Mesendoderm (in vitro differentiated cells): ENCODE measurements at regions not wholly inside any gene's neighbourhood (a gene's known extent, or its start where the extent isn't known, plus 50 kb on each side); places are given as distances from the start of the nearest gene placed in this dataset.
A peak's percentile ranks its signal among the peaks of the same experiment; 100 is the strongest.

Source experiments
- DNase-seq: peaks from one replicate; pipeline ENCODE4 v3.0.0; 2013
- H2AK5ac ChIP-seq: 2 replicates; pipeline ENCODE4 v1.6.1; 2013; ENCODE audit warnings: low read length, inconsistent platforms
- H2BK120ac ChIP-seq: 2 replicates; pipeline ENCODE4 v1.6.1; 2013; ENCODE audit warnings: low read depth, mild to moderate bottlenecking, low read length, moderate library complexity, mixed read lengths
- H2BK15ac ChIP-seq: replicated peaks from 2 replicates; pipeline ENCODE4 v1.6.1; 2013; ENCODE audit warnings: low read depth, mild to moderate bottlenecking, moderate library complexity
- H2BK5ac ChIP-seq: 2 replicates; pipeline ENCODE4 v1.6.1; 2013; ENCODE audit warnings: low read length, inconsistent platforms
- H3K18ac ChIP-seq: 2 replicates; pipeline ENCODE4 v1.6.1; 2013; ENCODE audit warnings: mild to moderate bottlenecking, low read length, mixed read lengths
- H3K23ac ChIP-seq: one replicate; pipeline ENCODE4 v1.6.1; 2013; ENCODE audit warnings: low read length
- H3K27ac ChIP-seq: 2 replicates; pipeline ENCODE4 v1.5.1; 2013; ENCODE audit warnings: low read depth, mild to moderate bottlenecking, inconsistent platforms, low read length, moderate library complexity
- H3K27me3 ChIP-seq: 2 replicates; pipeline ENCODE4 v1.6.1; 2013; ENCODE audit warnings: low read length, control low read depth, mild to moderate bottlenecking, inconsistent platforms; ENCODE audit not compliant: insufficient read depth, poor library complexity
- H3K36me3 ChIP-seq: 2 replicates; pipeline ENCODE4 v1.6.1; 2013; ENCODE audit warnings: low read length, inconsistent platforms; ENCODE audit not compliant: control insufficient read depth, insufficient read depth
- H3K4ac ChIP-seq: one replicate; pipeline ENCODE4 v1.6.1; 2013; ENCODE audit warnings: low read depth, mild to moderate bottlenecking, low read length, moderate library complexity
- H3K4me1 ChIP-seq: 2 replicates; pipeline ENCODE4 v1.6.1; 2013; ENCODE audit warnings: low read depth, low read length, inconsistent platforms; ENCODE audit not compliant: control insufficient read depth
- H3K4me2 ChIP-seq: 2 replicates; pipeline ENCODE4 v1.6.1; 2013; ENCODE audit warnings: low read length
- H3K4me3 ChIP-seq: 2 replicates; pipeline ENCODE4 v1.5.1; 2013; ENCODE audit warnings: mild to moderate bottlenecking, low read length
- H3K56ac ChIP-seq: one replicate; pipeline ENCODE4 v1.6.1; 2013; ENCODE audit warnings: low read length
- H3K79me1 ChIP-seq: 2 replicates; pipeline ENCODE4 v1.6.1; 2013; ENCODE audit warnings: low read length, inconsistent platforms
- H3K79me2 ChIP-seq: 2 replicates; pipeline ENCODE4 v1.6.1; 2013; ENCODE audit warnings: mild to moderate bottlenecking, low read length; ENCODE audit not compliant: control insufficient read depth, insufficient read depth
- H3K9ac ChIP-seq: 2 replicates; pipeline ENCODE4 v1.6.1; 2013; ENCODE audit warnings: low read length, inconsistent platforms
- H4K5ac ChIP-seq: one replicate; pipeline ENCODE4 v1.6.1; 2013; ENCODE audit warnings: low read length
- H4K8ac ChIP-seq: one replicate; pipeline ENCODE4 v1.6.1; 2013; ENCODE audit warnings: low read depth, mild to moderate bottlenecking, control low read depth, low read length, moderate library complexity
- WGBS: extraction: QIAGEN DNeasy Blood & Tissue Kit; methylation state at CpG from one replicate; pipeline ENCODE4 v1.1.7; 2013; ENCODE audit warnings: low lambda C conversion rate, missing lambda C conversion rate; ENCODE audit not compliant: insufficient coverage; ENCODE audit errors: extremely low coverage; 5-methylcytosine and 5-hydroxymethylcytosine counted together

GRCh38 chr18:28560331-28560730 lies 383.4 kb upstream of the CDH2 start:
- H3K4me2 ChIP-seq, result no peak overlapping the region

DNA sequence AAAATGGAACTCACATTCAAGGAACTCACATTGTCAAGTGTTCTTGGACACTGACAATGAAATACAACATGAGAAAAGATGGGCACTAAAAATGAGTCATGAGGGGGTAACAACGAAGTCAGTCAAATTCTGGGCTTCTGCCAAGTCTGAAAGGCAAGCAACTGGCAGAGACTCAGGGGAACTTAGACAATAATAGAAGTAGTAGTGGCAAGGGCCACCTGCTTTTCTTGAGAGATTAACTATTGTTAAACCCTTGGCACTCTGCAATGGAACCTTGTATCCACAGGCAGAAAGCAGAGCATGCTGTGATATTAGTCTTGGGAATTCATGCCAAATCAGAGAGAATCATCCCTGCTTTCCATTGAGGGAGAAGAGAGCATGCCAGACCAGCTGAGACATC lies 382.6 kb upstream of the CDH2 start:
- no CpG with 5 or more reads among the region's 1 CpG for WGBS

More at GRCh38 chr18:28560331-28560730, 383.4 kb upstream of the CDH2 start:
- Histone ChIP-seq H3K18ac (no peak overlapping the region), H3K4ac (no peak overlapping the region), H2AK5ac (no peak overlapping the region), H3K4me1 (no peaks in the 10 kb centered on the region), H3K4me3 (no peak overlapping the region), H2BK15ac (no peak overlapping the region), H2BK5ac (no peak overlapping the region), H3K79me1 (no peaks in the 10 kb centered on the region), H3K9ac (no peak overlapping the region), H3K56ac (no peak overlapping the region), H4K5ac (no peak overlapping the region), H3K79me2 (no peaks in the 10 kb centered on the region), H3K36me3 (no peaks in the 10 kb centered on the region), H3K27me3 (no peaks in the 10 kb centered on the region), H4K8ac (no peak overlapping the region), H2BK120ac (no peak overlapping the region), H3K27ac (no peak overlapping the region), H3K23ac (no peak overlapping the region)
- no peak for DNase-seq

DNA sequence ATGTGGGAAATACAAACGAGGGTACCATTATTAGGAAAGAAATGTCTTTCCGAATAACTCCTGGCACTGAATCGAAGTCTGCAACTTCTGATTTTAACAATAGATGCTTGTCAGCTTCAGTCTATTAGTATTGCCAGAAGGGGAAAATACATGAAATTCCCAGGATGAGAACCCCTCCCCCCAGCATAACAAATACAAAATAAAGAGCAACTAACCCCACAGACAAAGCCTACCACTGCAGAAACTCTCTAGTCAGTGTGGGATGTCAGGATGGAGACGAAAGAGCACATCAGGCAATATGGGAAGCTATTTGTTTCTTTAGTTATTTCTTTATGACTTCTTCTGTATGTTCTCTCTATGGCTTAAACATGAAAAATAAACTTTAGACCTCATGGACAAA lies 365.0 kb upstream of the CDH2 start:
- no peak overlapping the region for H4K5ac ChIP-seq
- WGBS, result no CpG with 5 or more reads among the region's 4 CpGs
- H2AK5ac ChIP-seq, result no peak overlapping the region
- no peak overlapping the region for H3K4me2 ChIP-seq
- H3K9ac ChIP-seq, result no peak overlapping the region
- no peak for DNase-seq
- H2BK120ac ChIP-seq, result no peak overlapping the region
- no peak overlapping the region for H3K56ac ChIP-seq
- no peak overlapping the region for H3K18ac ChIP-seq
- no peak overlapping the region for H3K27ac ChIP-seq
- H4K8ac ChIP-seq, result no peak overlapping the region
- no peaks in the 10 kb centered on the region for H3K79me2 ChIP-seq
- H2BK15ac ChIP-seq, result no peak overlapping the region
- no peak overlapping the region for H3K23ac ChIP-seq
- no peaks in the 10 kb centered on the region for H3K36me3 ChIP-seq
- no peak overlapping the region for H3K4me3 ChIP-seq
- H3K4me1 ChIP-seq, result peaks cover 1% of the 10 kb centered on the region
- no peak overlapping the region for H3K4ac ChIP-seq
- no peak overlapping the region for H2BK5ac ChIP-seq
- H3K79me1 ChIP-seq, result no peaks in the 10 kb centered on the region
- no peaks in the 10 kb centered on the region for H3K27me3 ChIP-seq

More for the DNA sequence above, 382.6 kb upstream of the CDH2 start:
- no peak overlapping the region for H4K5ac ChIP-seq
- no peaks in the 10 kb centered on the region for H3K27me3 ChIP-seq
- H3K79me2 ChIP-seq, result no peaks in the 10 kb centered on the region
- H3K4me2 ChIP-seq, result no peak overlapping the region
- no peak overlapping the region for H3K18ac ChIP-seq
- H3K79me1 ChIP-seq, result no peaks in the 10 kb centered on the region
- H2BK5ac ChIP-seq, result no peak overlapping the region
- H3K4me3 ChIP-seq, result no peak overlapping the region
- no peak overlapping the region for H3K27ac ChIP-seq
- H3K23ac ChIP-seq, result no peak overlapping the region
- no peak overlapping the region for H2BK120ac ChIP-seq
- no peak overlapping the region for H3K4ac ChIP-seq
- H2BK15ac ChIP-seq, result no peak overlapping the region
- H2AK5ac ChIP-seq, result no peak overlapping the region
- DNase-seq, result no peak
- H3K9ac ChIP-seq, result no peak overlapping the region
- no peak overlapping the region for H3K56ac ChIP-seq
- H4K8ac ChIP-seq, result no peak overlapping the region
- no peaks in the 10 kb centered on the region for H3K36me3 ChIP-seq
- no peaks in the 10 kb centered on the region for H3K4me1 ChIP-seq

GRCh38 chr18:28541276-28541930 lies 364.5 kb upstream of the CDH2 start:
- no peak overlapping the region for H2AK5ac ChIP-seq
- no peak overlapping the region for H4K8ac ChIP-seq
- no peak overlapping the region for H3K4me2 ChIP-seq
- no peak overlapping the region for H2BK120ac ChIP-seq
- H3K18ac ChIP-seq, result no peak overlapping the region
- H3K36me3 ChIP-seq, result no peaks in the 10 kb centered on the region
- no peak overlapping the region for H3K27ac ChIP-seq
- no peak overlapping the region for H3K4me3 ChIP-seq
- H2BK15ac ChIP-seq, result no peak overlapping the region
- no CpG with 5 or more reads among the region's 3 CpGs for WGBS
- no peak overlapping the region for H2BK5ac ChIP-seq
- H3K23ac ChIP-seq, result no peak overlapping the region
- no peaks in the 10 kb centered on the region for H3K27me3 ChIP-seq
- H3K79me2 ChIP-seq, result no peaks in the 10 kb centered on the region
- H3K79me1 ChIP-seq, result no peaks in the 10 kb centered on the region
- H4K5ac ChIP-seq, result no peak overlapping the region
- no peak overlapping the region for H3K4ac ChIP-seq
- no peak overlapping the region for H3K9ac ChIP-seq
- peaks cover 1% of the 10 kb centered on the region for H3K4me1 ChIP-seq
- DNase-seq, result peak; percentile 45
- H3K56ac ChIP-seq, result no peak overlapping the region

DNA sequence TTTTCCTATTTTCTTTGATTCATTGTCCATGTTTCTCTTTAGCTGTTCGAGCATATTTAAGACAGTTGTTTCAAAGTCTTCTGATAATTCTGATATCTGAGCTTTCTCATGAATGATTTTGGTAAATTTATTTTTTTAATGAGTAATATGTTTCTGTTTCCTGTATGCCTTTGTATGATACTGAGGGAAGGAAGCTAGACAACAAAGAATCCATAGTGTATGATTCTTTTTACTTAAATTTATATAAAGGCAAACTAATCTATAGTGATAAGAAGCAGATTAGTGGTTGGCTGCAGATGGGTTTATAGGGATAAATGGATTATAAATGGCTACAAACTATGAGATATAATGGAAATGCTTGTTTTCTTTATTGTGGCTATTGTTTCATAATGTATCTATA lies 352.7 kb upstream of the CDH2 start:
- Histone ChIP-seq H3K27me3 (no peaks in the 10 kb centered on the region), H3K4ac (no peak overlapping the region), H4K8ac (no peak overlapping the region), H3K18ac (no peak overlapping the region), H2BK120ac (no peak overlapping the region), H2BK5ac (no peak overlapping the region), H3K23ac (no peak overlapping the region), H3K36me3 (no peaks in the 10 kb centered on the region), H3K4me1 (no peaks in the 10 kb centered on the region), H3K27ac (no peak overlapping the region), H3K4me3 (no peak overlapping the region), H3K79me1 (no peaks in the 10 kb centered on the region), H3K9ac (no peak overlapping the region), H3K56ac (no peak overlapping the region), H2BK15ac (no peak overlapping the region), H3K79me2 (no peaks in the 10 kb centered on the region), H2AK5ac (no peak overlapping the region), H4K5ac (no peak overlapping the region), H3K4me2 (no peak overlapping the region)
- DNase-seq, result no peak
- no CpG with 5 or more reads among the region's 1 CpG for WGBS

DNA sequence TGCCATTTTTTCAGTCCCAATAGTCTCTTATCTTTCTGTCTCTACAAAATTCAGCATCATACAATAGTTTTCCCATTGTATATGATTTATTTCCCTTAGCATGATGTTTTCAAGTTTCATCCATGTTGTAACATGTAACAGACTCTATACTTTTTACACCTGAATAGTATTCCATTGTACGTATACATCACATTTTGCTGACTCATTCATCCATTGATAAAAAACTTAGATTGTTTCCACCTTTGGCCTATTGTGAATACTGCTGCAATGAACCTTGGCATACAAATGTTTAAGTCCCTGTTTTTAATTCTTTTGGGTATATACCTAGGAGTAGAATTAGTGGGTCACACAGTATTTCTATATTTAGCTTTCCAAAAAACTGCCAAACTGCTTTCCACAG lies 349.3 kb upstream of the CDH2 start:
- H2BK120ac ChIP-seq, result no peak overlapping the region
- no peak overlapping the region for H2BK15ac ChIP-seq
- H2AK5ac ChIP-seq, result no peak overlapping the region
- no peak overlapping the region for H3K4me3 ChIP-seq
- no peak for DNase-seq
- no peak overlapping the region for H3K4ac ChIP-seq
- no peak overlapping the region for H3K18ac ChIP-seq
- no peaks in the 10 kb centered on the region for H3K79me2 ChIP-seq
- no CpG with 5 or more reads among the region's 1 CpG for WGBS
- no peaks in the 10 kb centered on the region for H3K27me3 ChIP-seq
- H3K56ac ChIP-seq, result no peak overlapping the region
- no peak overlapping the region for H4K5ac ChIP-seq
- no peak overlapping the region for H3K23ac ChIP-seq
- no peak overlapping the region for H3K4me2 ChIP-seq
- H2BK5ac ChIP-seq, result no peak overlapping the region
- H4K8ac ChIP-seq, result no peak overlapping the region
- no peaks in the 10 kb centered on the region for H3K79me1 ChIP-seq
- no peaks in the 10 kb centered on the region for H3K4me1 ChIP-seq
- H3K27ac ChIP-seq, result no peak overlapping the region
- no peaks in the 10 kb centered on the region for H3K36me3 ChIP-seq
- H3K9ac ChIP-seq, result no peak overlapping the region
